ENCODE measurements at regions not wholly inside any gene's neighbourhood (a gene's known extent, or its start where the extent isn't known, plus 50 kb on each side); places are given as distances from the start of the nearest gene placed in this dataset.

DNA sequence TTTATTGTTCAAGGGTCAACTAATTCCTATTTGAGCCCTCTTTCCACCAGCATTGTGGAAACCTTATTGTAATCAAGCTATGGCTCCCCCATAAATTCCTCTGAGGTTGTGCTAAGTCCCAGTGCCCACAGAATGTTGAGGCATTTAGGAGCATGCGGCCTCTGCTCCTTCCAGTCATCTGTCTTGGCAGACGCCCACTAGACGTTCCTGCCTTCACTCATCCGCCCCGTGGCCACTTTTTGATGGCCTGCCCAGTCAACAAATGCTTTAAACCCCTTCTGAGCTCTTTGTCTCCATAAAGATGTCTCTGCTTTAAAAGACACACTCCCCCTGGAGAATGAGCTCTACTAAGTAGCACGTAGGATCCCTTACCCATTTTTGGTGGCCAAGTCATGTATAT lies 104.7 kb downstream of the GAS1 start:
- Histone ChIP-seq H4K20me1 (ENCODE audit: low read depth, low read length) (no peaks in the 10 kb centered on the region), H3K9ac (ENCODE audit: low read length) (no peak overlapping the region), H3K36me3 (ENCODE audit: low read length) (no peaks in the 10 kb centered on the region), H3K4me2 (ENCODE audit: low read depth, low read length, poor library complexity, severe bottlenecking) (no peak overlapping the region), H3K9me3 (ENCODE audit: insufficient read depth, low read length) (no peaks in the 10 kb centered on the region), H3K27me3 (ENCODE audit: low read length) (no peaks in the 10 kb centered on the region), H3K27ac (ENCODE audit: low read depth, low read length) (no peak overlapping the region), H3K9me2 (replicated peaks; ENCODE audit: insufficient read depth, low read length) (no peaks in the 10 kb centered on the region), H3F3A (ENCODE audit: insufficient read depth) (no peaks in the 10 kb centered on the region), H3K79me2 (ENCODE audit: insufficient read depth, low read length) (no peaks in the 10 kb centered on the region), H3K4me3 (ENCODE audit: insufficient read depth, low read length, poor library complexity, severe bottlenecking) (no peak overlapping the region), H2AFZ (ENCODE audit: low read depth, low read length, severe bottlenecking) (no peak overlapping the region)
- TF ChIP-seq, protein P1, sequence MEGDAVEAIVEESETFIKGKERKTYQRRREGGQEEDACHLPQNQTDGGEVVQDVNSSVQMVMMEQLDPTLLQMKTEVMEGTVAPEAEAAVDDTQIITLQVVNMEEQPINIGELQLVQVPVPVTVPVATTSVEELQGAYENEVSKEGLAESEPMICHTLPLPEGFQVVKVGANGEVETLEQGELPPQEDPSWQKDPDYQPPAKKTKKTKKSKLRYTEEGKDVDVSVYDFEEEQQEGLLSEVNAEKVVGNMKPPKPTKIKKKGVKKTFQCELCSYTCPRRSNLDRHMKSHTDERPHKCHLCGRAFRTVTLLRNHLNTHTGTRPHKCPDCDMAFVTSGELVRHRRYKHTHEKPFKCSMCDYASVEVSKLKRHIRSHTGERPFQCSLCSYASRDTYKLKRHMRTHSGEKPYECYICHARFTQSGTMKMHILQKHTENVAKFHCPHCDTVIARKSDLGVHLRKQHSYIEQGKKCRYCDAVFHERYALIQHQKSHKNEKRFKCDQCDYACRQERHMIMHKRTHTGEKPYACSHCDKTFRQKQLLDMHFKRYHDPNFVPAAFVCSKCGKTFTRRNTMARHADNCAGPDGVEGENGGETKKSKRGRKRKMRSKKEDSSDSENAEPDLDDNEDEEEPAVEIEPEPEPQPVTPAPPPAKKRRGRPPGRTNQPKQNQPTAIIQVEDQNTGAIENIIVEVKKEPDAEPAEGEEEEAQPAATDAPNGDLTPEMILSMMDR (IDR thresholded peaks at IDR 0.05; ENCODE audit: insufficient read depth, low read length, poor library complexity, severe bottlenecking): no peak
- TF ChIP-seq EZH2phosphoT487 (conservative IDR thresholded peaks at IDR 0.05; ENCODE audit: low read length): no peak

DNA sequence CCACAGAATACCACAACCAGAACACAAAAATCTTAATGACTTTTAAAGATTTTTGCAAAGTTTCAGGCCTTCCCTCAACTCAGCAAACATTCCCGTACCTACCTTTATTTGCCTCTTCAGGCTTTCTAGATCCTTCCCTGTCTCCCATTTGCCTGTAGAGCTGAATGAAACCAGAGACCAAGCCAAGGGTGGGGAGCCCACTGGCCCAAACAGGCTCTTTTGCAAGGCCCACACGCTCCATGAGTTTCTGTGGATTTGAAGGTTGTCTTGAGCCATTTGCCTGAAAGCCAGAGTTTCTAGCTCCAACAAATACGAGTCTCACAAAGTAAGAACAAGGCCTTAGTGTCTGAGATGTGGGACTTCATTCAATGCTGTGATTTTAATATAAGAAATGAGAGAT lies 107.8 kb downstream of the GAS1 start:
- Histone ChIP-seq H3K79me2 (ENCODE audit: insufficient read depth, low read length) (no peaks in the 10 kb centered on the region), H3K9me2 (replicated peaks; ENCODE audit: insufficient read depth, low read length) (no peaks in the 10 kb centered on the region), H3K4me3 (ENCODE audit: insufficient read depth, low read length, poor library complexity, severe bottlenecking) (no peak overlapping the region), H3K36me3 (ENCODE audit: low read length) (no peaks in the 10 kb centered on the region), H3K27ac (ENCODE audit: low read depth, low read length) (no peak overlapping the region), H3K9ac (ENCODE audit: low read length) (no peak overlapping the region), H3K4me2 (ENCODE audit: low read depth, low read length, poor library complexity, severe bottlenecking) (no peak overlapping the region), H3F3A (ENCODE audit: insufficient read depth) (no peaks in the 10 kb centered on the region), H3K27me3 (ENCODE audit: low read length) (no peaks in the 10 kb centered on the region), H4K20me1 (ENCODE audit: low read depth, low read length) (no peaks in the 10 kb centered on the region), H2AFZ (ENCODE audit: low read depth, low read length, severe bottlenecking) (no peak overlapping the region), H3K9me3 (ENCODE audit: insufficient read depth, low read length) (no peaks in the 10 kb centered on the region)
- no peak for TF ChIP-seq EZH2phosphoT487 (conservative IDR thresholded peaks at IDR 0.05; ENCODE audit: low read length)
- TF ChIP-seq, protein P1 (IDR thresholded peaks at IDR 0.05; ENCODE audit: insufficient read depth, low read length, poor library complexity, severe bottlenecking): no peak

DNA sequence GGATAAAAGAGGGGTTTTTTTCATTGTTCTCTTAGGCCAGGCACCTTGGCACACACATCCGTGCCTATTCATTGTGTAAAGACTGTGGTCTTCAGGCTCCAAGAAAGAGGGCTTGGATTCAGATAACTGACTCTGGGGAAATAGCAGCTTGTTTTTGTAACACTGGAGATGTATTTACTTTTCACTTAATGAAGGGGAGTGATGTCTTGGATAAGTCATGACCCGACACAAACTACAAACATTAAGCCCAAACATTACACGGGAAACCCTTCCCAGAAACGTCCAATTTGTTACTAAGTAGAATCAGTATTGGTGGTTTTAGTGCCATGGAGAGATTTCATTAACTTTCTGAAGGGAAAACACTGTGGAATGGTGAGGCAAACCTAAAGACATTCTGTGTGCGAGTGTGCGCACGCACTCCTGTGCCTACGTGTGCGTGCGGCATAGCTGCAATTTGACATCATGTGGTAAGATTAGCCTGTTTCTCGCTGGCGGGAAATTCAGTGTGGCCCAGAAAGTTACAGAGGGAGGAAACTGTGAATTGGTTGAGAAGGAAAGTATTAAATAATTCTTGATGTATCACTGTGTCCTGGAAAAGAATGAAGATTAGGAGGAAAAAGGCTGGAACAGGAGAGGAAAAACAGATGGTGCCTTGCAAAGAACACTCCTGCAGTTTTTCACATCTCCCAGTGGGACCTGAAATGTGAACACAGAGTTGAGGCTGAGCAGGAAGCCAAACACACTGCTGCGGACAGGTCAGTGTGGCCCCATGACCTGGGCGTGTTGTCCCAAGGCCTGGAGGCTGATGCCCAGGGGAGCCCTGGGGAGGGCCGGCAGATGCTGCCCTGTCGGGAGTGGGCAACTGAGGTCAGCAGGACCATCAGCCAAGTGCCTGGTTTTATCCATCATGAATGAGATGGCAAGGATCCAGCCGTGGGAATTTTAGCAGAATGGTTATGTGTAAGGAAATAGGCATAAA lies 108.5 kb downstream of the GAS1 start:
- Histone ChIP-seq H3K27me3 (ENCODE audit: low read length) (no peaks in the 10 kb centered on the region), H3K27ac (ENCODE audit: low read depth, low read length) (no peak overlapping the region), H2AFZ (ENCODE audit: low read depth, low read length, severe bottlenecking) (no peak overlapping the region)

More for the DNA sequence above, 108.5 kb downstream of the GAS1 start:
- Histone ChIP-seq H3F3A (ENCODE audit: insufficient read depth) (no peaks in the 10 kb centered on the region), H3K4me3 (ENCODE audit: insufficient read depth, low read length, poor library complexity, severe bottlenecking) (no peak overlapping the region), H3K4me2 (ENCODE audit: low read depth, low read length, poor library complexity, severe bottlenecking) (no peak overlapping the region), H4K20me1 (ENCODE audit: low read depth, low read length) (no peaks in the 10 kb centered on the region), H3K9ac (ENCODE audit: low read length) (no peak overlapping the region), H3K9me2 (replicated peaks; ENCODE audit: insufficient read depth, low read length) (no peaks in the 10 kb centered on the region), H3K79me2 (ENCODE audit: insufficient read depth, low read length) (no peaks in the 10 kb centered on the region), H3K9me3 (ENCODE audit: insufficient read depth, low read length) (no peaks in the 10 kb centered on the region), H3K36me3 (ENCODE audit: low read length) (no peaks in the 10 kb centered on the region)
- TF ChIP-seq, protein P1 (IDR thresholded peaks at IDR 0.05; ENCODE audit: insufficient read depth, low read length, poor library complexity, severe bottlenecking): no peak
- no peak for TF ChIP-seq EZH2phosphoT487 (conservative IDR thresholded peaks at IDR 0.05; ENCODE audit: low read length)
